NCI-H345 (cell line): ENCODE measurements at regions not wholly inside any gene's neighbourhood (a gene's known extent, or its start where the extent isn't known, plus 50 kb on each side); places are given as distances from the start of the nearest gene placed in this dataset.
"Not testable (repeated sequence)": the region's sequence is repeated elsewhere in the genome, so short reads cannot be mapped to it uniquely, and the experiment has no call there.

ENCODE experiments used
- DNase-seq: peaks from one replicate; lab custom pipeline; 2025; lab: John Stamatoyannopoulos, UW

DNA sequence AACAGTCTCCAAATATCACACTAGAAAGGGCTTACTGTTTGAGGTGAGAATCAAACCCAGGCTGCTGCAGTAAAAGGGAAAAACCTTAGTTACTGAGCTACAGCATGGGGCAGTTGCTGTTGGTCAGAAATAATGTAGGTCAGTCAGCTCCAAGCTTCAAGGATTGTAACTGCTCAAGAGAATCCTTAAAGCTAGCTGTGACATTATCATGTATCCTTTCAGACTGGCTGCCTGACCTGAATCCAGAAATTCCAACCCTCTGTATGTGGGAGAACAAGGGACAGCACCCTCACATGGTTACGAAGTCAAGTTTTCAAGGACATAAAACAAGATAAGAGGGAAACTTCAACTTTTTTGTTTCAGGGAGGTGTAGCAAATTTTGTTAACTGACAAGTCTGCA lies 365.9 kb upstream of the NPAP1 start:
- not testable (repeated sequence) for DNase-seq

DNA sequence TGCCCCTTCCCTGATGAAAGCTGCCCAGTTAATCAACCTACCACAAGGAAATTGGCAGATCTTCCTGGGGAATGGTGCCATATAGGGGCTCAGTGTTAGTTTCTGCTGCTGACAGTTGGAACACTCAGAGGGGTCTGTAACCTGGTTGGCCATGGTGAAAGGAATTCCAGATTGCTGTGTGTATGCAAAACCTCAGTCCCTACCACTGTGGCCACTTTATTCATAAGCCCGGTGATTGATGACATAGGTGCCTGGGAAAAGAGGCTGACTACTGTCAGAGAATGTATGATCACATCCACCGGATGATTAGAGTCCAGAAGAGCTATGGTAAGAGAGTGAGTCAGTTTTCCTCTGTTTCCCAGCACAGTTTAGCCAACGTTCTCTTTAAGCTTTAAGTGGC lies 363.9 kb upstream of the NPAP1 start:
- DNase-seq, result not testable (repeated sequence)

DNA sequence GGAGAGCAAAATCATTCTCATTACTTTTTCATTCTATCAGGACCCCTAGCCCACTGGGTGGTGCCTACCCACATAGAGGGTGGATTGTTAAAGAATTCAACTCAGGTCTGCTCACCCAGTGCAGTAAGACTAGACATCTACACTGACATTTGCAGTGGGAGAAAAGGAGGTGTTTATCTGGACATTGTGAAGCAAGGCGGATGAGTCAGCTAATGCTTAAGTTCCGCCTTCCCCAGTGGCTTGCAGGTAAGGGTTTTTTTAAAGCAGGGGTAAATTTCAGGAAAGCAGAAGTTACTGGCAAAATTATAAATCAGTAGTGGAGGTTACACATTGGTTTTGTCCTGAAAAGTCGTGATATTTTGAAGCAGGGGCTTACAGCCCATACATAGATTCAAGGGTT lies 359.2 kb upstream of the NPAP1 start:
- DNase-seq, result not testable (repeated sequence)

DNA sequence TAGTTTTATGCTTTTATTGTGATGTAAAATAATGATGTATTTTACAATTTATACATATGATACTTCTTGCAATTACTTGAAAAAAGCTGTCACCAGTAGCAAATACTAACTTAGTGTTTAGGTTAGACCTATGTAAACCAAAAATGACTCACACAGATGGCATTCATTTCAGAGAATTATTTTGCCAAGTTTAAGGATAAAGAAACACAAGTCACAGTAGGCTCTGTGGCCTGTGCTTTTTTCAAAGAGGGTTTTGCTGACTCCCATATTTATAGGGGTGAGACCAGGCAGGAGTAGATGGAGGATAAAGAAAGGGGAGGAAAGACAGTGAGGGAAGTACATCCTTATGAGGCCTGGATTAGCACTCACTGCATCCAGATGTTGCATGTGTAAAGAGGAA lies 356.6 kb upstream of the NPAP1 start:
- no peak for DNase-seq

DNA sequence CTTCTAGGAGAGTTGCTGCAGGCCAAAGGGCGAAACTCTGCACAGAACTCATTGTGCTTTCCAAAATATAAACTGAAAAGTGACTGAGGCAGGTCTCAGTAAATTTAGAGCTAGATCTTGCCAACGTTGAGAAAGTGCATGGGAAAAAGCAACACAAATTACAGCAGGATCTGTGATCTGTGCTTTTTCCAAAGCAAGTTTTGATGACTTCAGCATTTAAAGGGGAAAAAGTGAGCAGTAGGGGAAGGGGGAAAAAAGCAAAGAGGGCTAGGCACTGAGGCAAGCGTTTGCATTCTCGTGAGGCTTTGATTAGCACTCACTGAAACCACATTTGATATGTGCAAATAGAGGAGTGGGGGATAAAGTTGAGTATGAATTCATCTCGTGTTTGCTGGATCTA lies 351.5 kb upstream of the NPAP1 start:
- DNase-seq, result not testable (repeated sequence)

DNA sequence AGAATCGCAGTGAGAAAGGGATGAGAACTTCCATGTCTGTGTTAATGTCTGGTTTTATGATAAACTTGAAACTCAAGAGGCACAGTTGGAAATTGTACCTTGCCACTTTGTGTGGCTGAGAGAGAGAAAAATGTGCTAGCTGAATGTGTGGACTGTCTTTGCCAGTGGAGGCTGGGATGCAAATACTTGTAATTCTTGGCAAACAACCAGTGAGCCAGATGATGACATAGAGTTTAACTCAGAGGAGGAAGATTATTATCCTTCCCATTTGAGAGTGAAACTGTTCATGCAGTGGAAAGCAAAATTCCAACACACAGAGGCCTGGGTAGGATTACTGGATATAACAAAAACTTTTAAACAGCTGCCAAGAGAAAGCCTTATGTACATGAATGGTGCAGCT lies 349.1 kb upstream of the NPAP1 start:
- DNase-seq, result not testable (repeated sequence)

DNA sequence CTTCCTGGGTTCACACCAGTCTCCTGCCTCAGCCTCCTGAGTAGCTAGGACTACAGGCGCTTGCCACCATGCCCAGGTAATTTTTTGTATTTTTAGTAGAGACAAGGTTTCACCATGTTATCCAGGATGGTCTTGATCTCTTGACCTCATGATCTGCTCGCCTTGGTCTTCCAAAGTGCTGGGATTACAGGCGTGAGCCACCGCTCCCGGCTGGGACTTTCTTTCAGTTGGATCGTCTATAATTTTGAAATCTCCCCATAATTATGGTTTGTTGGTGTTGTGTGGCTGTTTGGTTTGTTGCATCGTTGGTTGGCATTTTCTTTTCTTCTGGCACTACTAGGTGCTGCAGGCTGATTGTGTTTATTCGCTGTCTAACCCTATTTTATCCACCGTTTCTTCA lies 343.6 kb upstream of the NPAP1 start:
- DNase-seq, result not testable (repeated sequence)

DNA sequence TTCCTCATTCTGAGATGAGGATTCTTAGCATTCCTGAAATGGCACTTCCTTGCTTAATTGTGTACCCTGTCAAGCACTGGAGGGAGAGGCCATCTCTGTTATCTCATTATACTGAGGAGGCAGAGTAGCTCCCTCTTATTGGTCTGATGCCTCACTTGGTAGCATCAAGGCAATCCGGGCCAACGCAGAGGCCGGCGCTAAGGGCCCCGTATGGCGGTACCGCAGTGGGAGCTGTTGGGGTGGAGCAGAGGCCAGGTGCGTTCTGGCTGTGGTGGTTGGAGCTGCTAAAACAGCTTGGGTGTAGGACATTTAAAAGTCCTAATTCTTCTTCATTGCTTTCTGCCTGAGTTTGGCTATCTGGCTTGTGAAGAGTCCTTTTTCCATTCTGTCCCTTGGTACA lies 333.7 kb upstream of the NPAP1 start:
- DNase-seq, result not testable (repeated sequence)

DNA sequence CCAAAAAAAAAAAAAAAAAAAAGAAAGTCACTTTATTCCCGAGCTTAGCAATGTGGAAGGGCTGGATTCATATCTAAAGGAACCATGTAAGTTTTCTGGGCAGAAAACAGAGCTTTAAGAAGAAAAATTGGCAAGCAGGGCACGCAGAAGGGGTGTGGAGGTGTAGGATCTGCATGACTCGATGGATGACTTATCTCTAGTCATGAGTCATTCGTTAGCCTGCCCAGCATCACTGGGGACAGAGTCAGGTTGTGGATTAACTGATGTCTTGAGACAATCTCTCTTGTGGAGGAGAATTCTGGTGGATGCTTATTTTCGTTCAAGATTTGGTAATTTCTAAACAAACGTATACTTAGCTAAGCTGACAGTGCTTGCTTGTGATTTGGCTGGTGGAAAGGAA lies 322.8 kb upstream of the NPAP1 start:
- DNase-seq, result not testable (repeated sequence)

DNA sequence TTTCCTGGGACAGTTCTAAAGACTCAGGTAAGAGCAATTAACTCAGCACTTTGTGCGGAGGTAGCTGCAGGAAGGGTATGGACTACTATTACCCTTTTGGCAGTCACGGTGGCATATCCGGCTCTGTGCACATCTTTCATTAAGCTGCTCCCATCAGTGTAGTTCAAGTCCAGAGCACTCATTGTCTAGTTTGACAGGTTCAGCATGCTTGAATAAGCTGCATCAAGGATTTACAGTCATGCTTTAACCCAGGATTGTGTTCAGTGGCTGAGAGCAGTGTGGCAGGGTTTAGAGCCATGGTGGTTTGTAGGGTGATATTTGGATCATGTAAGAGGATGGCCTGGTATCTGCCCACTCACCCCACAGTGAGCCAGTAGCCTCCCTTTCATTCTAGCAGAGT lies 294.5 kb upstream of the NPAP1 start:
- DNase-seq, result not testable (repeated sequence)

DNA sequence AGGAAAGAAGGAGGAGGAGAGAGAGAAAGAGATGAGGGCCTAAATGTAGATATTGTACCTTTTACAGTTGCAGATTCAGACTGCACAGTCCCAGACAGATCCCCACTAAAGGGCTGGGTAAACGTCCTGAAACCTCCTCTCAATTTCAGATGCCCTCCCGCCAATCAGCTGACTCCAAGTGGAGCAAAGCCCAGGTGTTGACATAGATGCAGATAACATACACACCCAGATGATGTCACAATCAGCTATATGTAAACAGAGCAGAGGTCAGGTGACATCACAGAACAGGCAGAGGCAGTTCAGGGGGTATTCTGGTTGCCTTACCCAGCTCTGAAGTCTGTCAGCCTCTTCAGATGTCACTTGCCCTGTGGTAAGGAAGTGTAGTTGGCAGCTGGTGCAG lies 290.3 kb upstream of the NPAP1 start:
- not testable (repeated sequence) for DNase-seq

DNA sequence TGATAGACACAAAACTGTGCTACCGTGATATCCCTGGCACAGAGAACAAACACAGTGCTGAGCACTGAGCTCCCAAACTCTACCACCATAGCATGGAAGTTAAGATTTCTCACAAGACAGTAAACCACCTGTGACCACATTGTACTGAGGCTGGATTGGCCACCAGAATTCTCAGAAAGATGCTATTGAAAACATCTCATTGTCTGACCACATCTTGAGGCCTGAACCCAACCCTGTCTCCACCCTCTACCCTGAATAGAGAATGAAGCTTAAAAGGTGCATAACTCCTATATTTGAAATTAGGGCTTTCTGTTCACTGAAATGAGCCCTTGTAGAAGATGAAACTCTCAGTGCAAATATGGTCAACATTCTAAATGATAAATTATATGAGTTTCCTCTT lies 281.3 kb upstream of the NPAP1 start:
- DNase-seq, result no peak

DNA sequence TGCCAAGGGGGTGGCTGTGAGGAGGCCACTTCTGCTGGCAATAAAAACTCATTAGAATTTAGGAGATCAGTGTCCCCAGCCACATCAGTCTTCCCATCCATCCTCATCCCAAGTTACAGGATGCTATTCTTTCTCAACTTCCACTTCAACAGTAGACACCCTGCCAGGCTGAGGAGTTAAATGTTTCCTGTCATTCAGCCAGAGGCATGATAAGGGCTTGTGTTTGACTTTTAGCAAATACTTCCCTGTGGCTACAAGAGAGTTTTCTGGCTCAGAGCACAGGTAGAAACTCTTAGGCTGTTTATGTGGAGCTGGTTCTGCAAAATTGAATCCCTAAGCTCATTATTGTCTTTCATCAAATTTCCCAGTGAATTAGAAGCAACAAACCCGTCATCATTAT lies 262.9 kb upstream of the NPAP1 start:
- not testable (repeated sequence) for DNase-seq

DNA sequence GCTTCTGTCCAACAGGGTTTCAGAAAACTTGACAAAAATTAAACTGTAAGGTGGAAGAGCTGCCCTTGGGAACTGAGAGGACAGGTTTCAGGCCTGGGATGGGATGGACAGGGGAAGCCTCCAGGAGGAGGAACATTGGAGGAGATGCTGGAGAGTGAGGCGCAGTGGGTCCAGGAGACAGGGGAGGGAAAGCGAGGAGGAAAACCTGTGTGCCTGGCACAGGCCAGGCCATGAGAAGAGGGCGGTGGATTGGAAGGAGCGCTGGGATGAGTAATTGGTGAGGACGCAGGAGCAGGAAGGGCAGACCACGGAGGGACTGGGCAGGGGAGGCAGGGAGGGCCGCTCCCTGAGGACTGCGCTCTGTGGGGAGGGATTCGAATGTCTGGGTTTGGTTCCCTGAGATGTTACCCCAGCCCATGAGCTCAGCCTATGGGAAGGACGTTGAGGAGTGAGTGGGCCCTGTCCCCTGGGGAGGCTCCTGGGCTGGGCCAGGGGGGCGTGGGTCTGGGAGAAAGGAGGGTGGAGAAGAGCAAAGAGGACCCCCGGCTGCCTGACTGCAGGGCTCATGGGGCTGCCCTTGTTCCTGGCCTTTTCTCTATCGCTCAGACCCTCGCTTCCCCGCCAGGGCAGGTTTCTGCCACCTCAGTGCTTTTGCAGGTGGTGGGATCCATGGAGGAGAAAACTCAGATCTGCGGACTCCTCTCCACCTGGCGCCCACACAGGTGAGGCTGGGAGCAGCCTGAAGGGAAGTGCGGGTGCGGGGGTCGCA lies 249.1 kb upstream of the NPAP1 start:
- not testable (repeated sequence) for DNase-seq

DNA sequence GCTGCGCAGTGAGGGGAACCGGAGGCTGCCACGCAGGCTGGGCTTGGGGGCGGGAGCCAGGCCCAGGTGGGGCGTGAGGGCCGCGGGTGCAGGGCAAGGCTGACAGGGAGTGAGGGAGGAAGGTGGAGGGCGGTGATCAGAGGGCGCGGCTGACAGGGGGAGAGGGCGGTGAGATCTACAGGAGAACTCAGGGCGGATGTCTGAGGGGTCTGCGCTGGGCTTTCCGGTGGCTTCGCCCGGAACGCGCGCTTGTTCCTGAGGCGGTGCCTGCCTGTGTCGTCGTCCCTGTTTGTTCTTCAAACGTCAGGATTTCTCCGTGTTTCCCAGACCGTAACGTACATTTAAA lies 248.5 kb upstream of the NPAP1 start:
- DNase-seq, result not testable (repeated sequence)

DNA sequence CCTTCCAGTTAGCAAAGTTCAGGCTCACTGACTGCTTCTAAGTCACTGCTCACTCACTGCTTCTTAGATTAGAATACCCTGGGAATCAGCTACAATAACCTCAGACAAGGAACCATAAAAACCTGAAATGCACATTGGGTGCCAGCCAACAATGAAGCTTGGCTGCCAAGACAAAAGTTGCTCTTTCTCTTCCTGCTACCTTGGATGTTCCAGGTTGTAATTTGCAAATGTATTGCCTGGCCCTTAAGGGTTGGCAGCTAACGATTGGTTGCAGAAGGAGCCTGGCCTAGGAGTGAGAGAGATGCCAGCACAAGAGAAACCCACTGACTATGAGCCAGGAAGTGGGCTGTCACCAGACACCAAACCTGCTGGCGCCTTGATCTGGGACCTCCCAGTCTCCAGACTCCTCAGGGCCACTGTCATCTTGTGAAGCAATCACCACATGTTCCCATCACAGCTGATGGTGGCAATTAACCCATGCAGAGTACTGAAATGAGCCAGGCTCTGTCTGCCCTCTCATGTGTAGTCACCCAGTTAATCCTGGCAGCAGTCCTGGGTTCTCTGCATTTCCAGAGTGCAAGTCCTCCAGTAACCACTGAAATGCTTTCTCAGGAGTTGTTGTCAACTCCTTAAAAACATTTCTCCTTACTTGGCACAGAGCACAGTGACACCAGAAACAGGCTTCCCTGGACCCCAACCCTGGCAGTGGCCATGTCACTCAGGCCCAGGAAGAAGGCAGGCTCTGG lies 240.3 kb upstream of the NPAP1 start:
- not testable (repeated sequence) for DNase-seq

DNA sequence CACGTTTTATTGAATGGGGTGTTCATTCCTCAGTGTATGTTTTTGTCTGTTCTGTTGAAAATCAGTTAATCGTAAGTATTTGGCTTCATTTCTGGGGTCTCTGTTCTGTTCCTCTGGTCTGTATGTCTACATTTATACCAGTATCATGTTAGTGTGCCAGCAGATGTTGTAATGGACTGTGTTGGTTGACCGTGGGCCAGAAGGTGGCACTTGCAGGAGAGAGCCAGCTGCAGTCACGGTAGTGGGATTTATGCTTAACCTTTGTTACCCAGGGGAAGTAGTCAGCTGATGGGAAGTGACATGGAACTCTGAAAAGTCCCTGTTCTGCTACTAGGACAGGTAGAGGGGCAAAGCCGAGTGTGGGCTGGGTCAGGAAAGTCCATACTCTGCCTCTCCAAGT lies 238.3 kb upstream of the NPAP1 start:
- DNase-seq, result not testable (repeated sequence)

DNA sequence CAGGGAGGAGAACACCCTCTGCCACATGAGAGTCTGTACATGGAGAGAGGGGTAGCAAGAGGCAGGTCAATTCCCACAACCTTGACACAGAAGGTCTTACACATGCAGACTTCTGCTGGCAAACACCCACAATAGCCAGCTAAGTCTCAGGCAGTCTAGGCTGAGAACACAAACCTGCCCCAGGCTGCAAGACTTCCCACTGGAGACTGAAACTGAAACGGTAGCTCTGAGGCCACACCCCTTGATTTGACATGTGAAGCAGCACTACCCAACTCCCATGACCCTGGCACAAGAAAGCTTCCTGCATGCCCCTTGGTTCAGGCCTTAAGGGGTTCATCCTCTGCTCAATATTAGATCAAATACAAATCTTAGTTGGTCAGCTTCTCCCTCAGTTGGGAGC lies 237.8 kb upstream of the NPAP1 start:
- not testable (repeated sequence) for DNase-seq

DNA sequence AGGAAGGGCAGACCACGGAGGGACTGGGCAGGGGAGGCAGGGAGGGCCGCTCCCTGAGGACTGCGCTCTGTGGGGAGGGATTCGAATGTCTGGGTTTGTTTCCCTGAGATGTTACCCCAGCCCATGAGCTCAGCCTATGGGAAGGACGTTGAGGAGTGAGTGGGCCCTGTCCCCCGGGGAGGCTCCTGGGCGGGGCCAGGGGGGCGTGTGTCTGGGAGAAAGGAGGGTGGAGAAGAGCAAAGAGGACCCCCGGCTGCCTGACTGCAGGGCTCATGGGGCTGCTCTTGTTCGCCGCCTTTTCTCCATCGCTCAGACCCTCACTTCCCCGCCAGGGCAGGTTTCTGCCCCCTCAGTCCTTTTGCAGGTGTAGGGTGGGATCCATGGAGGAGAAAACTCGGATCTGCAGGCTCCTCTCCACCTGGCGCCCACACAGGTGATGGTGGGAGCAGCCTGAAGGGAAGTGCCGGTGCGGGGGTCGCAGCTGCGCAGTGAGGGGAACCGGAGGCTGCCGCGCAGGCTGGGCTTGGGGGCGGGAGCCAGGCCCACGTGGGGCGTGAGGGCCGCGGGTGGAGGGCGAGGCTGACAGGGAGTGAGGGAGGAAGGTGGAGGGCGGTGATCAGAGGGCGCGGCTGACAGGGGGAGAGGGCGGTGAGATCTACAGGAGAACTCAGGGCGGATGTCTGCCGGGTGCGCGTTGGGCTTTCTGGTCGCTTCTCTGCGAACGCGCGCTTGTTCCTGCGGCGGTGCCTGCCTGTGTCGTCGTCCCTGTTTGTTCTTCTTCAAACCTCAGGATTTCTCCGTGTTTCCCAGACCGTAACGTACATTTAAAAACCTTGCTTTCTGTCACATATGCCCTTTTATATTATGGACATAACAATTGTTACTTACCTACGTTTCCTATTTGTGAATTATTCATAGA lies 198.2 kb upstream of the NPAP1 start:
- DNase-seq, result not testable (repeated sequence)

DNA sequence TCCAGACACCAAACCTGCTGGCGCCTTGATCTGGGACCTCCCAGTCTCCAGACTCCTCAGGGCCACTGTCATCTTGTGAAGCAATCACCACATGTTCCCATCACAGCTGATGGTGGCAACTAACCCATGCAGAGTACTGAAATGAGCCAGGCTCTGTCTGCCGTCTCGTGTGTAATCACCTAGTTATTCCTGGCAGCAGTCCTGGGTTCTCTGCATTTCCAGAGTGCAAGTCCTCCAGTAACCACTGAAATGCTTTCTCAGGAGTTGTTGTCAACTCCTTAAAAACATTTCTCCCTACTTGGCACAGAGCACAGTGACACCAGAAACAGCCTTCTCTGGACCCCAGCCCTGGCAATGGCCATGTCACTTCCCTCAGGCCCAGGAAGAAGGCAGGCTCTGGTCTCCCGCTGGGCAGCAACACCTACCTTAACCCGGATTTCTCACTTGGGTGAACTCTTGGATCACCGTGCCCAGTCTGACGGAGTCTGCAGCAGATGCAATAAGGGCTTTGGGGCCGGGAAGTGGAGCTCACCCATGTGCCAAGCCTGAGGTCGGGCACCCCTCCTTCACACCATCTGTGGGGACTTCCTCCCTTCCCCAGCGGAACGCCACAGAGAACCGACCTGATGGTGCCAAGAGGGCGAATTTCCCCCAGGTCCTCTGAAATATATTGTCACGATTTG lies 189.5 kb upstream of the NPAP1 start:
- DNase-seq, result not testable (repeated sequence)

DNA sequence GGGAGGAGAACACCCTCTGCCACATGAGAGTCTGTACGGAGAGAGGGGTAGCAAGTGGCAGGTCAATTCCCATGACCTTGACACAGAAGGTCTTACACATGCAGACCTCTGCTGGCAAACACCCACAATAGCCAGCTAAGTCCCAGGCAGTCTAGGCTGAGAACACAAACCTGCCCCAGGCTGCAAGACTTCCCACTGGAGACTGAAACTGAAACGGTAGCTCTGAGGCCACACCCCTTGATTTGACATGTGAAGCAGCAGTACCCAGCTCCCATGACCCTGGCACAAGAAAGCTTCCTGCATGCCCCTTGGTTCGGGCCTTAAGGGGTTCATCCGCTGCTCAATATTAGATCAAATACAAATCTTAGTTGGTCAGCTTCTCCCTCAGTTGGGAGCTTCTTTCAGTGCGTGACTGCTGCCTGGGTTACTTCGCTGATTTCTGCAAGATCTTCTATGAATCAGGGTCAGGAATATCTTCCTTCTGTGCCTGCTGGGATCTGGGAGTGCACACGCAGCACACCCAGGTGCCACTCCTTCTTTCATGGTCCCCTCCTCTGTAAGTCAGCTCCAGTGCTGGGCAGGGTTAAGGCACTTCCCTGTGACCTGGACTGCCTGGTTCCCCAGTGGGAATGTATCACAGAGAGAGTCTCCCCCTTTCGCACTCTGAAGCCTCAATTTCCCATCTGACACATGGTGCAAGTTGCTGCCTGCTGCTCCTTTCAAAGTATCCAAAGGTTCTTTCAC lies 187.2 kb upstream of the NPAP1 start:
- DNase-seq, result not testable (repeated sequence)
